ENCODE measurements at regions not wholly inside any gene's neighbourhood (a gene's known extent, or its start where the extent isn't known, plus 50 kb on each side); places are given as distances from the start of the nearest gene placed in this dataset.

DNA sequence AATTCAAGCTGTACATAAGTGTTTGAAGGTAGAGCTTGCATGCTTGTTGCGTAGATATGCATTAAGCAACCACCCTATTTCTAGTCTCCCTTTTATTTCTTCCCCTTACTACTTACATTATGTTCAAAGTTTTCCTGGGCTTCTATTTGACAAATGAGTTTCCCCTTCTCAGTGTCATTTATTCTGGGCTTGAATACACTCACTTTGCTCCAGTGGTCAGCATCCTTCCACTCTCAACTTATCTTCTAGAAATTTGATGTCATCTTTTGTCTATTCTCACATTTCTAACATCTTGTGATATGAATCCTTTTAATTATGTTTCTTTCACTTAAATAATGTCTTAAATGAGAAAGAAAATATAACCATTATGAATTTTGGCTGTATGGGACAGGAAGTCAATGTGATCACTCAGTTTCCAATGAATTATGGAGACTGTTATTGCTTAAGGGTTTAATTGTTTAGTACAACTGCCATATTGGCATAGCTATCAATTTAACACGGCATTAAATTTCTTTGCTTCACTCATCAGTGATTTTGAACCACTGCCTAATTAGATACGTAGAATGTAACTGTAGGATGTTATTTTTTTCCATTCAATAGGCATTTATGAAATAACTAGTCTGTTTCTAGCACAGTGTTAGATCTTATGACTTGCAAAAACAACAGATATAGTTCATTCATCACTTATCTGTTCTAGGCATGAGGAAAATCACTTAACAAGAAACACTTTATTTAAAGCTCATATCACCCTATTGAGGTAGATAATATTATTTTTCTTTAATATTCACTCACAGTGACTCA, 105.5 kb upstream of the CDH12 start:
- H3K4me3 ChIP-seq (ENCODE audit: low read depth, low read length) = no peak overlapping the region
- no peak for DNase-seq (ENCODE audit: low read depth)

GRCh38 chr5:22947921-22948320, 94.8 kb upstream of the CDH12 start:
- no peak overlapping the region for H3K4me3 ChIP-seq (ENCODE audit: low read depth, low read length)
- no peak for DNase-seq (ENCODE audit: low read depth)

DNA sequence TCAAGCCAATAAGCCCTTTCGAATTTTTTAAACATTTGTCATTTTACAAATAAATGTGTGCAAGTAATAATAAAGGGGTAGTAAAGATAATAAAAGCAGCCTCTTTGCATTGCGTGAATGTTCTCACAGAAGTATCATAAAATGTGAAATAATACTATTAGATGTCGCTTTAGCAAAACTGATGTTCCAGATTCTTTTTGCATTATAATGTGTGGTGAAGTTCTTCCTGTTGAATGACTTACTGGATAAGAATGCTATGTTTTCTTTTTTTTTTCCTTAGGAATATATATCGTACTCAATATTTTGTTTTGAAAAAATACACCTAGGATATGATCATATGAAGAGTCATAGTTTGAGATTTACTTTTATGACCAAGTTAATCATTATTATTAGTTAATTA, 85.2 kb upstream of the CDH12 start:
- H3K4me3 ChIP-seq (ENCODE audit: low read depth, low read length) = no peak overlapping the region
- DNase-seq (ENCODE audit: low read depth) = peak; percentile 11

DNA sequence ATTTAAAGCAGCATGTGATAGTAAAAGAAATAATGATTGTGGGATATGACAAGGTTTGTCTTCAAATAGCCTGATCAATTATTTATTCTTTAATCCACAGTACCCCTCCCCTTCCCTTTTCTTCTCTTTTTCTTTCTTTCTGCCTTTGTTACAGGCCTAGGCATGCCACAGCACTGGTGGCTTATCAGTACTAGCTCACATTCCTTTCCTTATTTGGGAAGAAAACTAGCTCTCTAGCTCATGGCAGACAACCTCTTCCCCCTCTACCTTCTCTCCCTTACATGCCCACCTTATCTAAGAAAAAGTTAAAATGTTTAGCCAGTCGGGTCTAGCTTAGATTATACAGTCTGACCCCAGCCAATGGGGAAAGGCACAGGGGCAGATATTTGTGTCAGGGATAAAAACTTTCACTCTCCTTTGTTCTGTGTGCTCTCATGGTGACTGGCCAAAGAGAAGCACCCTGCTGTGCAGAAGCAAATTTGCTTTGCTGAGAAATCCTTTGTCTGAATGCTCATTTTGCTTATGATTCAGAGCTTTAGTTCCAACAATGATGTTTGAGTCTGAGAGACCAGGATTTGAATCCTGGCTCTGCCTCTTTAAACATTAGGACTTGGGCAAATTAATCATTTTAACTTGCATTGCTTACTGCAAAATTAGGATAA, 75.8 kb upstream of the CDH12 start:
- no peak for DNase-seq (ENCODE audit: low read depth)
- H3K4me3 ChIP-seq (ENCODE audit: low read depth, low read length) = no peak overlapping the region

DNA sequence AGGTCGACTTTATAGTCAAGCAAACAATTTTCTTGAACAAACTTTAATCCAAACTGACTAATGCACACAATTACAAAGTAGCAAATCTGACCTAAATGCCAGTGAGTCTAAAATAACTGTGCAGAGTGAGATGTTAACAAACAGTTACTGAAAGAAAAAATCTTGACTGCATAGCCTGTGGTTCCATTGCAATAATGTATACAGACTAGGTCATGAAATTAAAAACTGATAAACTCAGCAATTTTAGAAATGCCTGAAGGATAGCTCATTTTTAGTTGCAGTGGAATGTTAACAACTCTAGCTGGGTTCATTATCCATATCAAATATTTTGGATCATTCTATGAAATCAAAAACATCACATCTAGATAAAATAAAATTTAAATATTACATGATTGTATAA, 73.4 kb upstream of the CDH12 start:
- no peak overlapping the region for H3K4me3 ChIP-seq (ENCODE audit: low read depth, low read length)
- no peak for DNase-seq (ENCODE audit: low read depth)

DNA sequence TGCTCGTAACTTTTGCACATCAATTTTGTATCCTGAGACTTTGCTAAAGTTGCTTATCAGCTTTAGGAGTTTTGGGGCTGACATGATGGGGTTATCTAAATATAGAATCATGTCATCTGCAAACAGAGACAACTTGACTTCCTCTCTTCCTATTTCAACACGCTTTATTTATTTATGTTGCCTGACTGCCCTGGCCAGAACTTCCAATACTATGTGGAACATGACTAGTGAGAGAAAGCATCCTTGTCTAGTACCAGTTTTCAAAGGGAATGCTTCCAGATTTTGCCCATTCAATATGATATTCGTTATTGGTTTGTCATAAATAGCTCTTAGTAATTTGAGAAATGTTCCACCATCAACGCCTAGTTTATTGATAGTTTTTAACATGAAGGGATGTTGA, 65.4 kb upstream of the CDH12 start:
- DNase-seq (ENCODE audit: low read depth) = no peak

GRCh38 chr5:22916393-22916792, 63.2 kb upstream of the CDH12 start:
- DNase-seq (ENCODE audit: low read depth) = no peak
- H3K4me3 ChIP-seq (ENCODE audit: low read depth, low read length) = no peak overlapping the region

More for the DNA sequence above, 65.4 kb upstream of the CDH12 start:
- no peak overlapping the region for H3K4me3 ChIP-seq (ENCODE audit: low read depth, low read length)

DNA sequence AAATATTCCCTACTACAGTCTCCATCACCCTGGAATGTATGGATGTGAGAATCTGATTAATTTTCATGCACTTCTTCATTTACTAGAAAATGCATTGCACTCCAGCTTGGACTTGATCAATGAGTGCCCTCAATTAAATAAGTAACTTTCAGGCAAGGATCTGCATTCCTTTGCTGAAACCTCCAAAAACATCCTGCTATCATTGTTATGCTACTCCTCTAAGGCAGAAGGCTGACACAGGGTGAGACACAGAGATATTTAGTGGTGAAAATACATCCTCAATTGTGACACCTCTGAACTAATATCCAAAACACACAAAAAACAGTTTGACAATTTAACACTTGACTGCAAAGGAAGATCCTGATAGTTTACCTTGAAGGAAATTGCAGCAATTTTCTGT, 57.9 kb upstream of the CDH12 start:
- DNase-seq (ENCODE audit: low read depth) = no peak

DNA sequence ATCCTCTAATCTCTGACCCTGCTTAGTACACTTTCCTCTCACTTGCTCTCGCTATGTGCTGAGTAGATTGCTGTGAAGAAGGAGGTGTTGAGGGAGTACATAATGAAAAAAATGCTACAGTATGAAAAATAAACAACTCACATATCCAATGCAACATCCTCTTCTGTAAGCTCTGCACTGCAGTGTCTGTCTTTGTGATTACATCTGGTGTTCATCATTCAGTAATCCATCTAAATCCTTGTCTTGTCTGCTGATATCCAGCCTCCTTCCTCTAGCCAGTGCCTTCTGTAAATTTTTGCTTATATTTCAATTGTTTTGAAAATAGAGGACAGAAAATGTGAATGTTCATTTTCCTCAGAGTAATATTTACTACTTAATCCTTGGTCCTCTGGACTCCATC, 57.4 kb upstream of the CDH12 start:
- DNase-seq (ENCODE audit: low read depth) = no peak
- no peak overlapping the region for H3K4me3 ChIP-seq (ENCODE audit: low read depth, low read length)

More for the DNA sequence above, 57.9 kb upstream of the CDH12 start:
- no peak overlapping the region for H3K4me3 ChIP-seq (ENCODE audit: low read depth, low read length)

GRCh38 chr5:22908586-22908985, 55.4 kb upstream of the CDH12 start:
- DNase-seq (ENCODE audit: low read depth) = no peak
- no peak overlapping the region for H3K4me3 ChIP-seq (ENCODE audit: low read depth, low read length)

GRCh38 chr5:22908129-22908528, 55.0 kb upstream of the CDH12 start:
- DNase-seq (ENCODE audit: low read depth) = peak; percentile 66

More at GRCh38 chr5:22908129-22908528, 55.0 kb upstream of the CDH12 start:
- no peak overlapping the region for H3K4me3 ChIP-seq (ENCODE audit: low read depth, low read length)
